Endodermal cell (in vitro differentiated cells): ENCODE measurements at regions not wholly inside any gene's neighbourhood (a gene's known extent, or its start where the extent isn't known, plus 50 kb on each side); places are given as distances from the start of the nearest gene placed in this dataset.

Experiments
- DNase-seq: peaks from one replicate; pipeline ENCODE4 v3.0.0-alpha.2; 2017
- H3K27ac ChIP-seq: 2 replicates; pipeline ENCODE4 v1.5.1; 2013; ENCODE audit warnings: mild to moderate bottlenecking, low read depth, low read length, moderate library complexity
- H3K27me3 ChIP-seq: 2 replicates; pipeline ENCODE4 v1.6.1; 2013; ENCODE audit warnings: mild to moderate bottlenecking, low read length, moderate library complexity; ENCODE audit not compliant: insufficient read depth, control insufficient read depth, poor library complexity, severe bottlenecking
- H3K36me3 ChIP-seq: 2 replicates; pipeline ENCODE4 v1.7.0; 2013; ENCODE audit warnings: mild to moderate bottlenecking, low read length, moderate library complexity; ENCODE audit not compliant: control insufficient read depth, insufficient read depth
- H3K4me1 ChIP-seq: one replicate; pipeline ENCODE4 v1.7.0; 2013; ENCODE audit warnings: low read length; ENCODE audit not compliant: control insufficient read depth, insufficient read depth
- H3K4me3 ChIP-seq: 2 replicates; pipeline ENCODE4 v1.5.1; 2013; ENCODE audit warnings: mild to moderate bottlenecking, low read length, moderate library complexity
- H3K9ac ChIP-seq: 2 replicates; pipeline ENCODE4 v1.6.1; 2013; ENCODE audit warnings: mild to moderate bottlenecking, low read length, moderate library complexity; ENCODE audit not compliant: poor library complexity, severe bottlenecking; ENCODE audit errors: extremely low read depth
- H3K9me3 ChIP-seq: 2 replicates; pipeline ENCODE4 v1.6.1; 2013; ENCODE audit warnings: mild to moderate bottlenecking, low read length, moderate library complexity; ENCODE audit not compliant: control insufficient read depth
- H3K27ac Mint-ChIP-seq: 2 replicates; pipeline ENCODE4 v1.8.0; 2020; ENCODE audit warnings: mixed read lengths
- H3K27me3 Mint-ChIP-seq: 2 replicates; pipeline ENCODE4 v1.8.0; 2021; ENCODE audit warnings: mild to moderate bottlenecking, mixed read lengths; ENCODE audit not compliant: insufficient read depth
- H3K36me3 Mint-ChIP-seq: 2 replicates; pipeline ENCODE4 v1.8.0; 2020; ENCODE audit warnings: low read depth, mixed read lengths
- H3K4me1 Mint-ChIP-seq: 2 replicates; pipeline ENCODE4 v1.8.0; 2020; ENCODE audit warnings: mixed read lengths
- H3K4me3 Mint-ChIP-seq: 2 replicates; pipeline ENCODE4 v1.8.0; 2020; ENCODE audit warnings: mild to moderate bottlenecking, moderate library complexity, mixed read lengths
- H3K9me3 Mint-ChIP-seq: 2 replicates; pipeline ENCODE4 v1.8.0; 2020; ENCODE audit warnings: mild to moderate bottlenecking, mixed read lengths
- CTCF ChIP-seq: fragments of 200-600 bp; sonication (generic); conservative IDR thresholded peaks from 2 replicates; pipeline ENCODE4 v1.5.0; 2021; ENCODE audit warnings: antibody characterized with exemption, mild to moderate bottlenecking
- WGBS, 2 experiments: methylation state at CpG; one replicate each; pipeline versions ENCODE4 v1.1.5 to v1.1.7; 2013; ENCODE audit warnings: missing lambda C conversion rate in 2 of 2, mixed read lengths in 1 of 2; ENCODE audit not compliant: insufficient coverage in 1 of 2, insufficient read length in 1 of 2; 5-methylcytosine and 5-hydroxymethylcytosine counted together

DNA sequence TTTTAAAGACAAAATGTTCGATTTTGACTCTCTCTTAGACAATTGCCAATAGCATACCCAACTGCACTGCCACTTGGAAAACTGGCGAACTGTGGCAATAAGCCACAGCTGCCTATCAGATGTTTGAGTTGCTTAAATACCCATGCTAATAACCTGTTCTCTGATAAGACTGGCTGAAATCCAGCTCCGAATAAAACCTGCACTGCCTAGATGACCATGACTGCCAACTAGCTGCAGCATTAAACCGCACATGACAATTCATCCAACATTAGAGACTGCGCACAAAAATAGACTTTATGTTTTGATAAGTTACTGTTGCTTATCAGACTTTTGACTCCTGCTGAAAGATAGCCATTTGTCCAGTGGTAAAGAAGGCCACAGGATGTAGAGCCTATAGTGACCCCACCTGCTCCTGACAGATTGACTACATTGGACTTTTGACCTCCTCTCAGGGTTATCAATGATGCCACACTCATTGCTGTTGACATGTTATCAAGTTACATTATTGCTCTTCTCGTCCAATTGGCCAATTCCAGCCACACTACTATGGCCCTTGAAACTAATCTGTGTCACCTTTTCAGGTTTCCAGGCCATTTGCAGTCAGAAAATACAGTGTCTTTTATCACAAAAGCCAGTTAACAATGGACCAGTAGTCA is 299.0 kb downstream of the HGF start:
- TF ChIP-seq CTCF: no peak
- WGBS, 2 experiments: 87 to 94% methylated on average over 5 to 6 of the region's 6 CpGs
- Histone ChIP-seq H3K4me1 (no peaks in the 10 kb centered on the region), H3K9ac (no peak overlapping the region), H3K27ac (no peak overlapping the region), H3K9me3 (no peaks in the 10 kb centered on the region), H3K36me3 (no peaks in the 10 kb centered on the region), H3K4me3 (no peak overlapping the region), H3K27me3 (no peaks in the 10 kb centered on the region)
- Mint-ChIP-seq H3K36me3 (no peaks in the 10 kb centered on the region), H3K9me3 (no peaks in the 10 kb centered on the region), H3K4me3 (no peak overlapping the region), H3K27ac (no peak overlapping the region), H3K27me3 (no peaks in the 10 kb centered on the region), H3K4me1 (peaks cover 8% of the 10 kb centered on the region)
- DNase-seq: no peak

GRCh38 chr7:81469869-81470723 is 299.8 kb downstream of the HGF start:
- H3K27me3 Mint-ChIP-seq: no peaks in the 10 kb centered on the region
- Histone ChIP-seq H3K4me3 (no peak overlapping the region), H3K4me1 (no peaks in the 10 kb centered on the region), H3K36me3 (no peaks in the 10 kb centered on the region), H3K9ac (no peak overlapping the region), H3K9me3 (no peaks in the 10 kb centered on the region), H3K27ac (no peak overlapping the region), H3K27me3 (no peaks in the 10 kb centered on the region)
- peak; percentile 78 for TF ChIP-seq CTCF
- peak; percentile 81 for DNase-seq
- WGBS, 2 experiments: 43 to 48% methylated on average over 6 to 9 of the region's 9 CpGs
- no peaks in the 10 kb centered on the region for H3K9me3 Mint-ChIP-seq
- no peaks in the 10 kb centered on the region for H3K36me3 Mint-ChIP-seq
- peaks cover 8% of the 10 kb centered on the region for H3K4me1 Mint-ChIP-seq
- H3K27ac Mint-ChIP-seq: no peak overlapping the region
- no peak overlapping the region for H3K4me3 Mint-ChIP-seq

DNA sequence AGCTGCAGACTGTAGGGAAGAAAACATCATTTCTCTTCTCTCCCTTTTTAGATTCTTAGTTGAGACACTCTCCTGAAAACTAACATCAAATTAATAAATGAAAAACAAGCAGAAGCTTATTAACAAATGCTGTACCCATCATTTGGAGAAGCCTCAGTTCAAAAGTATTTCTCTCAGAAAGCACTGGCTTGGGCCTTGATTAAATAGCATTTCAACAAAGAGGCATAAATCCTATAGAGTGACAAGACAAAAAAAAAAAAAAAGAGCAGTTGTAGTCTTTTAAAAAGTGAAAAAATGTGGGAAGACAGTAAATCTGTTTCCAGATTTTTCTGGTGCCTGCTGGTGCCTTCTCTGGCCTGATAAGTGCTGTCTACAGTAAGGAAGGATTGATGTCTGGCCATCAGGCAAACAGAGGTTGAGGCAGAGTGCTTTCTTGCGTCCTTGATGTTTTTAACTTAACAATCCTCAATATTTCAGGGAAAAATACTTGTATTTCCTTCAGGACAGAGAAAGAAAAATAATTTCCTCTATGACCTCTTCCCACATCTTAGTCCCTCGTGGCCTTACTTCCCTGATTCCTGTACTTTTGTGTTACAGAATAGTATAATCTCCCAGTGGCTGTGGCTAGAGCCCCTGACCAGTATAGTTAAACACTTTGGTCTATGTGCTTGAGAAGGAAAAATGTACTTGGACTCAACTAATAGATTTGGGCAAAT is 300.5 kb downstream of the HGF start:
- no peak overlapping the region for H3K27ac Mint-ChIP-seq
- no peak overlapping the region for H3K4me3 ChIP-seq
- TF ChIP-seq CTCF: no peak
- no peaks in the 10 kb centered on the region for H3K36me3 ChIP-seq
- no peak for DNase-seq
- no peak overlapping the region for H3K9ac ChIP-seq
- H3K9me3 Mint-ChIP-seq: no peaks in the 10 kb centered on the region
- H3K27me3 ChIP-seq: no peaks in the 10 kb centered on the region
- no peaks in the 10 kb centered on the region for H3K36me3 Mint-ChIP-seq
- WGBS, 2 experiments: 93 to 100% methylated on average over 1 to 2 of the region's 2 CpGs
- no peak overlapping the region for H3K4me3 Mint-ChIP-seq
- peaks cover 8% of the 10 kb centered on the region for H3K4me1 Mint-ChIP-seq
- no peaks in the 10 kb centered on the region for H3K4me1 ChIP-seq
- H3K9me3 ChIP-seq: no peaks in the 10 kb centered on the region
- no peaks in the 10 kb centered on the region for H3K27me3 Mint-ChIP-seq
- H3K27ac ChIP-seq: no peak overlapping the region
